Vagina (tissue), 2 donors: ENCODE measurements at regions not wholly inside any gene's neighbourhood (a gene's known extent, or its start where the extent isn't known, plus 50 kb on each side); places are given as distances from the start of the nearest gene placed in this dataset.

ENCODE experiments used
- POLR2AphosphoS5 ChIP-seq, 2 donors: sonication (generic); formaldehyde crosslinking; IDR thresholded peaks; one replicate each; pipeline ENCODE4 v1.9.0; 2017; ENCODE audit warnings: antibody characterized with exemption in 2 of 2, mild to moderate bottlenecking in 2 of 2, low read depth in 1 of 2; ENCODE audit not compliant: insufficient read depth in 1 of 2
- TF ChIP-seq, protein P1 (sequence below), 3 experiments: fragments of 450-650 bp in 2 of 3; fragments of 200-600 bp in 1 of 3; sonication (generic) in 1 of 3; IDR thresholded peaks; one replicate each; pipeline ENCODE4 v1.5.1; 2017 to 2019; ENCODE audit warnings: antibody characterized with exemption in 3 of 3, mild to moderate bottlenecking in 2 of 3, moderate library complexity in 2 of 3

DNA sequence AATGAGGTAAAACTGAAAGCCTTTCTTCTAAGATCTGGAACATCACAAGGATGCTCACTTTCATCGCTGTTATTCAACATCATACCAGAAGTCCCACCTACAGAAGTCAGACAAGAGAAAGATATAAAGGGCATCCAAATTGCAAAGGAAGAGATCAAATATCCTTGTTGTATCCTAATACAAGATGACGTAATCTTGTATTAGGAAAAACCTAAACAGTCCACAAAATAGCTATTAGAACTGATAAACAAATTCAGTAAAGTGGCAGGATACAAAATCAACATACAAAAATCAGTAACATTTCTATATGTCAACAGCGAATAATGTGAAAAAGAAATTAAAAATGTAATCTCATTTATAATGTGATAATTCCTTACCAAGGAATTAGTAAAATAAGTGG lies 195.1 kb upstream of the CBLB start:
- TF ChIP-seq POLR2AphosphoS5 (IDR thresholded peaks at IDR 0.05; ENCODE audit: insufficient read depth in 1 of 2, low read depth in 1 of 2): no peak
- TF ChIP-seq, protein P1, sequence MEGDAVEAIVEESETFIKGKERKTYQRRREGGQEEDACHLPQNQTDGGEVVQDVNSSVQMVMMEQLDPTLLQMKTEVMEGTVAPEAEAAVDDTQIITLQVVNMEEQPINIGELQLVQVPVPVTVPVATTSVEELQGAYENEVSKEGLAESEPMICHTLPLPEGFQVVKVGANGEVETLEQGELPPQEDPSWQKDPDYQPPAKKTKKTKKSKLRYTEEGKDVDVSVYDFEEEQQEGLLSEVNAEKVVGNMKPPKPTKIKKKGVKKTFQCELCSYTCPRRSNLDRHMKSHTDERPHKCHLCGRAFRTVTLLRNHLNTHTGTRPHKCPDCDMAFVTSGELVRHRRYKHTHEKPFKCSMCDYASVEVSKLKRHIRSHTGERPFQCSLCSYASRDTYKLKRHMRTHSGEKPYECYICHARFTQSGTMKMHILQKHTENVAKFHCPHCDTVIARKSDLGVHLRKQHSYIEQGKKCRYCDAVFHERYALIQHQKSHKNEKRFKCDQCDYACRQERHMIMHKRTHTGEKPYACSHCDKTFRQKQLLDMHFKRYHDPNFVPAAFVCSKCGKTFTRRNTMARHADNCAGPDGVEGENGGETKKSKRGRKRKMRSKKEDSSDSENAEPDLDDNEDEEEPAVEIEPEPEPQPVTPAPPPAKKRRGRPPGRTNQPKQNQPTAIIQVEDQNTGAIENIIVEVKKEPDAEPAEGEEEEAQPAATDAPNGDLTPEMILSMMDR (IDR thresholded peaks at IDR 0.05): no peak
